ENCODE measurements at regions not wholly inside any gene's neighbourhood (a gene's known extent, or its start where the extent isn't known, plus 50 kb on each side); places are given as distances from the start of the nearest gene placed in this dataset.

GRCh38 chr5:68958428-68958827 lies 135.4 kb upstream of the SLC30A5 start:
- no peak for FAIRE-seq

GRCh38 chr5:68960456-68960855 lies 133.4 kb upstream of the SLC30A5 start:
- no peak for FAIRE-seq

- FAIRE-seq = no peak
Measured at GRCh38 chr5:68960961-68961360, 132.9 kb upstream of the SLC30A5 start.

- no peak for FAIRE-seq
Measured at GRCh38 chr5:68961762-68962161, 132.1 kb upstream of the SLC30A5 start.

- FAIRE-seq = no peak
Measured at GRCh38 chr5:68962757-68963484, 130.9 kb upstream of the SLC30A5 start.

- FAIRE-seq = no peak
Measured at GRCh38 chr5:68964679-68965078, 129.1 kb upstream of the SLC30A5 start.

GRCh38 chr5:68965926-68966325 lies 127.9 kb upstream of the SLC30A5 start:
- no peak for FAIRE-seq

- no peak for FAIRE-seq
Measured at GRCh38 chr5:68966596-68966995, 127.2 kb upstream of the SLC30A5 start.

GRCh38 chr5:68968429-68968828 lies 125.4 kb upstream of the SLC30A5 start:
- no peak for FAIRE-seq

GRCh38 chr5:68970617-68971016 lies 123.2 kb upstream of the SLC30A5 start:
- FAIRE-seq = no peak

GRCh38 chr5:68973696-68974095 lies 120.1 kb upstream of the SLC30A5 start:
- no peak for FAIRE-seq

- no peak for FAIRE-seq
Measured at GRCh38 chr5:68983043-68983442, 110.8 kb upstream of the SLC30A5 start.

- FAIRE-seq = no peak
Measured at GRCh38 chr5:68983959-68984358, 109.9 kb upstream of the SLC30A5 start.

- no peak for FAIRE-seq
Measured at GRCh38 chr5:68991279-68992084, 102.3 kb upstream of the SLC30A5 start.

GRCh38 chr5:68994645-68995044 lies 99.2 kb upstream of the SLC30A5 start:
- no peak for FAIRE-seq

GRCh38 chr5:68995845-68996545 lies 97.8 kb upstream of the SLC30A5 start:
- no peak for FAIRE-seq

- FAIRE-seq = no peak
Measured at GRCh38 chr5:68999181-68999580, 94.6 kb upstream of the SLC30A5 start.

- no peak for FAIRE-seq
Measured at GRCh38 chr5:69000216-69000919, 93.4 kb upstream of the SLC30A5 start.

GRCh38 chr5:69000949-69001348 lies 92.9 kb upstream of the SLC30A5 start:
- no peak for FAIRE-seq

- FAIRE-seq = no peak
Measured at GRCh38 chr5:69001627-69002026, 92.2 kb upstream of the SLC30A5 start.

- FAIRE-seq = no peak
Measured at GRCh38 chr5:69004127-69004526, 89.7 kb upstream of the SLC30A5 start.

- FAIRE-seq = no peak
Measured at GRCh38 chr5:69004676-69005075, 89.1 kb upstream of the SLC30A5 start.

- no peak for FAIRE-seq
Measured at GRCh38 chr5:69006030-69006429, 87.8 kb upstream of the SLC30A5 start.

Measured in G401.6 (cell line).